ENCODE measurements at regions not wholly inside any gene's neighbourhood (a gene's known extent, or its start where the extent isn't known, plus 50 kb on each side); places are given as distances from the start of the nearest gene placed in this dataset.

DNA sequence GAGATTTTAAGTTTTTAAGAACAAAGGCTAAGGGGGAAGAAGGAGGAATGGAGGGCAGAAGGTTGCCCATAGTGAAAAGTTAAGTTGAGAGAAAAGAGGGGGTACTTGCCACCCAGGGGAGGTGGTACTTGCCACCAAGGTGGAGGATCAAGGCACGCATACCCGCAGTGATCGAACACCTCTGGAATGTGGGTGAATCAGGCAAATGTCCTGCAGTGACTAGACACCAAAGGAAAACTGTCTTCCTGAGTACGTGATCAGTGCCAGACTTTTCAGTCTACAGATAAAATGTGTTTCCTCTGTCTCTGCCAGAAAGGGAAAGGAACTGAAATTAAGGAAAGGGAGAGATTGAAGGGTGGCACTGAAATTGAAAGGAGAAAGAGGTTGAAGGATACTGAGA, 2285.3 kb downstream of the TP53TG3F start:
- Histone ChIP-seq H3K4me1 (ENCODE audit: insufficient read depth, low read length, poor library complexity, severe bottlenecking) (no peaks in the 10 kb centered on the region), H3K4me3 (ENCODE audit: low read depth, low read length, poor library complexity, severe bottlenecking) (no peak overlapping the region), H3K27me3 (replicated peaks; ENCODE audit: insufficient read depth, low read depth, low read length, poor library complexity) (no peaks in the 10 kb centered on the region), H3K27ac (ENCODE audit: low read depth, low read length, poor library complexity, severe bottlenecking) (no peak overlapping the region), H3K9me3 (ENCODE audit: low read depth, low read length, poor library complexity, severe bottlenecking) (peaks cover 29% of the 10 kb centered on the region), H3K36me3 (ENCODE audit: insufficient read depth, low read length, poor library complexity, severe bottlenecking) (no peaks in the 10 kb centered on the region)
- POLR2A ChIA-PET (ENCODE audit: low non-redundant PET) = no interaction called here
- CTCF ChIA-PET = no interaction called here
- TF ChIP-seq EZH2 (IDR thresholded peaks at IDR 0.05; ENCODE audit: borderline replicate concordance, low read depth, low read length, poor library complexity, severe bottlenecking) = no peak
- TF ChIP-seq, protein P1, sequence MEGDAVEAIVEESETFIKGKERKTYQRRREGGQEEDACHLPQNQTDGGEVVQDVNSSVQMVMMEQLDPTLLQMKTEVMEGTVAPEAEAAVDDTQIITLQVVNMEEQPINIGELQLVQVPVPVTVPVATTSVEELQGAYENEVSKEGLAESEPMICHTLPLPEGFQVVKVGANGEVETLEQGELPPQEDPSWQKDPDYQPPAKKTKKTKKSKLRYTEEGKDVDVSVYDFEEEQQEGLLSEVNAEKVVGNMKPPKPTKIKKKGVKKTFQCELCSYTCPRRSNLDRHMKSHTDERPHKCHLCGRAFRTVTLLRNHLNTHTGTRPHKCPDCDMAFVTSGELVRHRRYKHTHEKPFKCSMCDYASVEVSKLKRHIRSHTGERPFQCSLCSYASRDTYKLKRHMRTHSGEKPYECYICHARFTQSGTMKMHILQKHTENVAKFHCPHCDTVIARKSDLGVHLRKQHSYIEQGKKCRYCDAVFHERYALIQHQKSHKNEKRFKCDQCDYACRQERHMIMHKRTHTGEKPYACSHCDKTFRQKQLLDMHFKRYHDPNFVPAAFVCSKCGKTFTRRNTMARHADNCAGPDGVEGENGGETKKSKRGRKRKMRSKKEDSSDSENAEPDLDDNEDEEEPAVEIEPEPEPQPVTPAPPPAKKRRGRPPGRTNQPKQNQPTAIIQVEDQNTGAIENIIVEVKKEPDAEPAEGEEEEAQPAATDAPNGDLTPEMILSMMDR (conservative IDR thresholded peaks at IDR 0.05; ENCODE audit: low read depth, low read length) = no peak
- intact Hi-C loops (cut with micrococcal nuclease; ENCODE audit: unreplicated experiment) = no loop called here
- no peak for DNase-seq (ENCODE audit: low spot score)
- no TSS peak for BruUV-seq (replicated peaks)

DNA sequence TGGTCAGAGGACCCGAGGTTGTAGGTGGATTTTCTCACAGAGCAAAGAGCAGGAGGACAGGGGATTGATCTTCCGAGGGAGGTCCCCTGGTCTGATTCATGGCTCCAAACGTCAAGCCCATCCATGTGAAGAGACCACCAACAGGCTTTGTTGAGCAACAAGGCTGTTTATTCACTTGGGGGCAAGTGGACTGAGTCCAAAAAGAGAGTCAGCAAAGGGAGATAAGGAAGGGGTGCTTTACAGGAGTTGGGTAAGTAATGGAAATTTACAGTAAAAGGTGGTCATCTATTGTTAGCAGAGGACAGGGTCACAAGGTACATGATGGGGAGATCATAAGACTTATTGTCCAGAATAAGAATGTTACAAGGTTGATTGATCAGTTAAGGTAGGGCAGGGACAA, 2285.8 kb downstream of the TP53TG3F start:
- no peak for DNase-seq (ENCODE audit: low spot score)
- BruUV-seq (replicated peaks) = no TSS peak
- no peaks in the 10 kb centered on the region for H3K27me3 ChIP-seq (replicated peaks; ENCODE audit: insufficient read depth, low read depth, low read length, poor library complexity)
- H3K4me3 ChIP-seq (ENCODE audit: low read depth, low read length, poor library complexity, severe bottlenecking) = no peak overlapping the region
- peaks cover 27% of the 10 kb centered on the region for H3K9me3 ChIP-seq (ENCODE audit: low read depth, low read length, poor library complexity, severe bottlenecking)
- intact Hi-C loops (cut with micrococcal nuclease; ENCODE audit: unreplicated experiment) = no loop called here
- H3K36me3 ChIP-seq (ENCODE audit: insufficient read depth, low read length, poor library complexity, severe bottlenecking) = no peaks in the 10 kb centered on the region
- no peak overlapping the region for H3K27ac ChIP-seq (ENCODE audit: low read depth, low read length, poor library complexity, severe bottlenecking)
- POLR2A ChIA-PET (ENCODE audit: low non-redundant PET) = no interaction called here
- CTCF ChIA-PET = no interaction called here
- TF ChIP-seq, protein P1 (conservative IDR thresholded peaks at IDR 0.05; ENCODE audit: low read depth, low read length) = no peak
- no peaks in the 10 kb centered on the region for H3K4me1 ChIP-seq (ENCODE audit: insufficient read depth, low read length, poor library complexity, severe bottlenecking)

GRCh38 chr16:35745821-35746248, 2286.4 kb downstream of the TP53TG3F start:
- CTCF ChIA-PET = no interaction called here
- TF ChIP-seq EZH2 (IDR thresholded peaks at IDR 0.05; ENCODE audit: borderline replicate concordance, low read depth, low read length, poor library complexity, severe bottlenecking) = no peak
- TF ChIP-seq, protein P1 (conservative IDR thresholded peaks at IDR 0.05; ENCODE audit: low read depth, low read length) = no peak
- no TSS peak for BruUV-seq (replicated peaks)
- Histone ChIP-seq H3K9me3 (ENCODE audit: low read depth, low read length, poor library complexity, severe bottlenecking) (peaks cover 22% of the 10 kb centered on the region), H3K4me3 (ENCODE audit: low read depth, low read length, poor library complexity, severe bottlenecking) (no peak overlapping the region), H3K27me3 (replicated peaks; ENCODE audit: insufficient read depth, low read depth, low read length, poor library complexity) (no peaks in the 10 kb centered on the region), H3K4me1 (ENCODE audit: insufficient read depth, low read length, poor library complexity, severe bottlenecking) (no peaks in the 10 kb centered on the region), H3K36me3 (ENCODE audit: insufficient read depth, low read length, poor library complexity, severe bottlenecking) (no peaks in the 10 kb centered on the region), H3K27ac (ENCODE audit: low read depth, low read length, poor library complexity, severe bottlenecking) (no peak overlapping the region)
- POLR2A ChIA-PET (ENCODE audit: low non-redundant PET) = no interaction called here
- intact Hi-C loops (cut with micrococcal nuclease; ENCODE audit: unreplicated experiment) = no loop called here
- no peak for DNase-seq (ENCODE audit: low spot score)
